DND-41 (cell line): ENCODE measurements at regions not wholly inside any gene's neighbourhood (a gene's known extent, or its start where the extent isn't known, plus 50 kb on each side); places are given as distances from the start of the nearest gene placed in this dataset.

ENCODE experiments used
- ATAC-seq: fragments of 200-7000 bp; cut with Tn5 transposase; 3 replicates; pipeline ENCODE4 v1.9.1; 2021; ENCODE audit warnings: low read depth; ENCODE audit not compliant: insufficient read depth
- DNase-seq: peaks from one replicate; pipeline ENCODE4 v3.0.0-alpha.2; 2020
- H2AFZ ChIP-seq: 2 replicates; pipeline ENCODE4 v1.6.0; 2012; ENCODE audit warnings: low read depth, low read length
- H3K27ac ChIP-seq: 2 replicates; pipeline ENCODE4 v1.5.1; 2012; ENCODE audit warnings: low read length, inconsistent platforms
- H3K27me3 ChIP-seq: fragments of 200-600 bp; sonication (generic); 2 replicates; pipeline ENCODE4 v1.6.0; 2012; ENCODE audit warnings: low read length, mild to moderate bottlenecking, inconsistent platforms; ENCODE audit not compliant: insufficient read depth, poor library complexity
- H3K36me3 ChIP-seq: 2 replicates; pipeline ENCODE4 v1.5.1; 2012; ENCODE audit warnings: low read length, inconsistent platforms; ENCODE audit not compliant: insufficient read depth
- H3K4me1 ChIP-seq: 2 replicates; pipeline ENCODE4 v1.5.1; 2012; ENCODE audit warnings: mild to moderate bottlenecking, low read length; ENCODE audit not compliant: insufficient read depth
- H3K4me2 ChIP-seq: 2 replicates; pipeline ENCODE4 v1.6.0; 2012; ENCODE audit warnings: mild to moderate bottlenecking, moderate library complexity, low read length, inconsistent platforms; ENCODE audit not compliant: insufficient read depth
- H3K4me3 ChIP-seq, 2 experiments: fragments of 200-600 bp in 1 of 2; shearing (Covaris generic) in 1 of 2; 2 replicates each; pipeline ENCODE4 v1.5.1; 2012 to 2016; ENCODE audit warnings: inconsistent platforms in 2 of 2, low read length in 2 of 2, mild to moderate bottlenecking in 2 of 2, low read depth in 1 of 2, moderate library complexity in 1 of 2
- H3K79me2 ChIP-seq: 2 replicates; pipeline ENCODE4 v1.6.0; 2012; ENCODE audit warnings: low read length, inconsistent platforms; ENCODE audit not compliant: insufficient read depth
- H3K9ac ChIP-seq: 2 replicates; pipeline ENCODE4 v1.6.0; 2012; ENCODE audit warnings: low read depth, mild to moderate bottlenecking, inconsistent platforms, low read length, moderate library complexity
- H3K9me3 ChIP-seq: 2 replicates; pipeline ENCODE4 v1.5.1; 2012; ENCODE audit warnings: low read length, moderate library complexity, mild to moderate bottlenecking, inconsistent platforms; ENCODE audit not compliant: insufficient read depth, severe bottlenecking
- H4K20me1 ChIP-seq: 2 replicates; pipeline ENCODE4 v1.6.0; 2012; ENCODE audit warnings: low read length; ENCODE audit not compliant: insufficient read depth
- CTCF ChIP-seq: IDR thresholded peaks from 2 replicates; pipeline ENCODE4 v1.5.1; 2012; ENCODE audit warnings: borderline replicate concordance, low read length, moderate library complexity, mild to moderate bottlenecking; ENCODE audit not compliant: poor library complexity, severe bottlenecking; ENCODE audit errors: extremely low read depth
- EZH2 ChIP-seq: IDR thresholded peaks from 3 replicates; pipeline ENCODE4 v1.6.1; 2012; ENCODE audit warnings: borderline replicate concordance, low read depth, mild to moderate bottlenecking, moderate library complexity, low read length, inconsistent platforms; ENCODE audit not compliant: severe bottlenecking

GRCh38 chr12:89235189-89235993 lies 116.9 kb downstream of the DUSP6 start:
- ATAC-seq, result peak; percentile 78
- H2AFZ ChIP-seq, result peak overlapping the region; percentile 67
- H4K20me1 ChIP-seq, result no peaks in the 10 kb centered on the region
- H3K4me2 ChIP-seq, result peak overlapping the region; percentile 47
- H3K9ac ChIP-seq, result peak overlapping the region; percentile 49
- peak; percentile 73 for DNase-seq
- H3K4me1 ChIP-seq, result peaks cover 77% of the 10 kb centered on the region
- H3K27ac ChIP-seq, result peak overlapping the region; percentile 92
- H3K9me3 ChIP-seq, result no peaks in the 10 kb centered on the region
- H3K4me3 ChIP-seq, result peak overlapping the region in 1 of 2 experiments; percentile 37; a peak in 2 of 4 replicates
- no peaks in the 10 kb centered on the region for H3K27me3 ChIP-seq
- H3K79me2 ChIP-seq, result no peaks in the 10 kb centered on the region
- TF ChIP-seq EZH2 (no peak), CTCF (peak; percentile 14)
- no peaks in the 10 kb centered on the region for H3K36me3 ChIP-seq

GRCh38 chr12:89234324-89235114 lies 117.8 kb downstream of the DUSP6 start:
- no peaks in the 10 kb centered on the region for H4K20me1 ChIP-seq
- no peak overlapping the region for H2AFZ ChIP-seq
- H3K4me2 ChIP-seq, result peak overlapping the region; percentile 47; the same call in 1 of the 2 replicates
- H3K27ac ChIP-seq, result peak overlapping the region; percentile 92
- ATAC-seq (no peak), DNase-seq (no peak)
- no peaks in the 10 kb centered on the region for H3K79me2 ChIP-seq
- TF ChIP-seq CTCF (no peak), EZH2 (no peak)
- H3K4me1 ChIP-seq, result peaks cover 69% of the 10 kb centered on the region
- no peak overlapping the region for H3K4me3 ChIP-seq
- no peaks in the 10 kb centered on the region for H3K36me3 ChIP-seq
- H3K9ac ChIP-seq, result peak overlapping the region; percentile 49
- H3K9me3 ChIP-seq, result no peaks in the 10 kb centered on the region
- H3K27me3 ChIP-seq, result no peaks in the 10 kb centered on the region

GRCh38 chr12:89231686-89232085 lies 120.6 kb downstream of the DUSP6 start:
- H3K27me3 ChIP-seq, result no peaks in the 10 kb centered on the region
- no peak overlapping the region for H3K4me2 ChIP-seq
- H3K4me1 ChIP-seq, result peaks cover 59% of the 10 kb centered on the region
- H3K4me3 ChIP-seq, result no peak overlapping the region
- no peak overlapping the region for H2AFZ ChIP-seq
- no peaks in the 10 kb centered on the region for H3K9me3 ChIP-seq
- no peak for DNase-seq
- H3K9ac ChIP-seq, result no peak overlapping the region
- no peak for TF ChIP-seq EZH2
- TF ChIP-seq CTCF, result no peak
- no peak for ATAC-seq
- no peaks in the 10 kb centered on the region for H3K79me2 ChIP-seq
- H3K27ac ChIP-seq, result no peak overlapping the region
- H3K36me3 ChIP-seq, result no peaks in the 10 kb centered on the region
- no peaks in the 10 kb centered on the region for H4K20me1 ChIP-seq
